ENCODE measurements at regions not wholly inside any gene's neighbourhood (a gene's known extent, or its start where the extent isn't known, plus 50 kb on each side); places are given as distances from the start of the nearest gene placed in this dataset.

DNA sequence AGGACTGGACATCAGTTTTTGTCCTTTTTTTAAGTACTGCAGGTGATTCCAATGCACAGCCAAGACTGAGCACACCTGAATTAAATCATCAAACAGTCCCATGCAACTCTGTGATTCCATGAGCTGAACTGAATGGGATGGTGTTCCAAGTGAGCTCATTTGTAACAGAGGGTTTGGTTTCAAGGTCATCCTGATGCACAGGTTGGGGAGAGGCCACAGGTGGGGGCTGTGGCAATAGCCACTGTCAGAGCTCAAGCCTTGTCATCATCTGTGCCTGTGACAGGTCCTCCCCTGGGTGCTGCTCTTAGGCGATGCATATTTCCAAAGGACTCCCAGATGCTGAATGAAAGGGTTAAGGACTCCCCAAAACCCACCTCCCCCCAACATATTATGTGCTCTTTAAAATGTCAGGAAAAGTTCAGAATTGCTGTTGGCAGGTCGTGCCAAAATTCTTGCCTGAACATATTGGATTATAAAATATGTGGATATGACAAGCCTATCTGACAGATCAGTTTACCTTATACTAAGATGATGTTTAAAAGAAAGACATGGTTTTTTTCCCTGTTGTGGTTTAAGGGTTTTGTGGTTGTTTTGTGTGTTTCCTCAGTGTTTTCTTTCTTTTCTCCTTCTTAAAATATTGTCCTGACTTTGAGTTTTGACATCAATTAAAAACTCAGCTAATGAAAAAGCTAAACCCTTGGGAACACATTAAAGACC is 263.5 kb upstream of the SIX2 start:
- Mint-ChIP-seq H3K27ac (ENCODE audit: unreplicated experiment) (no peak overlapping the region), H3K27me3 (ENCODE audit: unreplicated experiment) (peaks cover 2% of the 10 kb centered on the region), H3K9me3 (ENCODE audit: unreplicated experiment) (peaks cover 4% of the 10 kb centered on the region), H3K36me3 (ENCODE audit: unreplicated experiment) (no peaks in the 10 kb centered on the region), H3K4me3 (ENCODE audit: unreplicated experiment) (no peak overlapping the region), H3K4me1 (ENCODE audit: low read depth, unreplicated experiment) (peaks cover 16% of the 10 kb centered on the region)
- TF ChIP-seq, protein P1, sequence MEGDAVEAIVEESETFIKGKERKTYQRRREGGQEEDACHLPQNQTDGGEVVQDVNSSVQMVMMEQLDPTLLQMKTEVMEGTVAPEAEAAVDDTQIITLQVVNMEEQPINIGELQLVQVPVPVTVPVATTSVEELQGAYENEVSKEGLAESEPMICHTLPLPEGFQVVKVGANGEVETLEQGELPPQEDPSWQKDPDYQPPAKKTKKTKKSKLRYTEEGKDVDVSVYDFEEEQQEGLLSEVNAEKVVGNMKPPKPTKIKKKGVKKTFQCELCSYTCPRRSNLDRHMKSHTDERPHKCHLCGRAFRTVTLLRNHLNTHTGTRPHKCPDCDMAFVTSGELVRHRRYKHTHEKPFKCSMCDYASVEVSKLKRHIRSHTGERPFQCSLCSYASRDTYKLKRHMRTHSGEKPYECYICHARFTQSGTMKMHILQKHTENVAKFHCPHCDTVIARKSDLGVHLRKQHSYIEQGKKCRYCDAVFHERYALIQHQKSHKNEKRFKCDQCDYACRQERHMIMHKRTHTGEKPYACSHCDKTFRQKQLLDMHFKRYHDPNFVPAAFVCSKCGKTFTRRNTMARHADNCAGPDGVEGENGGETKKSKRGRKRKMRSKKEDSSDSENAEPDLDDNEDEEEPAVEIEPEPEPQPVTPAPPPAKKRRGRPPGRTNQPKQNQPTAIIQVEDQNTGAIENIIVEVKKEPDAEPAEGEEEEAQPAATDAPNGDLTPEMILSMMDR (IDR thresholded peaks at IDR 0.05; ENCODE audit: partially characterized antibody, unreplicated experiment) = no peak
- no peak for DNase-seq

DNA sequence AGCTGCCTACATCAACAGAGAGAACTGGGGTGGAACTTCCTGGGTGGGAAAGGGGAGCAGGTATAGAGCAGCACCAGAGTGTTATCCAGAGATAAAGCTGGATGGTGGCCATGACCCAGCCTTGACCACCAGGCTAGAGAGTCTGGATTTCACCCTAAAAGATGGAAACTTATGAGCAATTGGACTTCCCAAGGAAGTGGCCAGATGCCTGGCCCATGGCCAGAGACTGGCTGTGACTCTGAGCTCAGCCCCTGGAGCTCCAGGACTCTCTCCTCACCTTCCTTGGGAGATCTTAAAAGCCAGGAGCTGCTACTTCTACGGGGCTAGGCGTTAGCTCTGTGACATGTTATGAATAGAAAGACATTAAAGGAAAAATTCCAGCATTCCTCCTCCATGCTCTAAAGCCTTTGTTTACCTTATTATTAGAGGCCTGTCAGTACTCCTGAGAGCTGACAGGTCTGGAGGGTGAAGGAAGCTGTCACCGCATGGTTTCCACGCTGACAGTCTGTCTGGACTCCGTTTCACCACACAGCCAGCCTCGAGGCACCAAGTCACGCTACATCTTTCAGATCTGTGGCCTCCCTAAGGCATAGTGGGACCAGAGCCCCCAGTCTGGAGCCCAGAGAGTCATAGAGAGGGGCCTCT is 260.0 kb upstream of the SIX2 start:
- Mint-ChIP-seq H3K27me3 (ENCODE audit: unreplicated experiment) (peaks cover 2% of the 10 kb centered on the region), H3K4me3 (ENCODE audit: unreplicated experiment) (no peak overlapping the region), H3K9me3 (ENCODE audit: unreplicated experiment) (peaks cover 4% of the 10 kb centered on the region), H3K36me3 (ENCODE audit: unreplicated experiment) (peaks cover 7% of the 10 kb centered on the region), H3K27ac (ENCODE audit: unreplicated experiment) (no peak overlapping the region), H3K4me1 (ENCODE audit: low read depth, unreplicated experiment) (peaks cover 8% of the 10 kb centered on the region)
- TF ChIP-seq, protein P1 (IDR thresholded peaks at IDR 0.05; ENCODE audit: partially characterized antibody, unreplicated experiment) = no peak
- DNase-seq = no peak

DNA sequence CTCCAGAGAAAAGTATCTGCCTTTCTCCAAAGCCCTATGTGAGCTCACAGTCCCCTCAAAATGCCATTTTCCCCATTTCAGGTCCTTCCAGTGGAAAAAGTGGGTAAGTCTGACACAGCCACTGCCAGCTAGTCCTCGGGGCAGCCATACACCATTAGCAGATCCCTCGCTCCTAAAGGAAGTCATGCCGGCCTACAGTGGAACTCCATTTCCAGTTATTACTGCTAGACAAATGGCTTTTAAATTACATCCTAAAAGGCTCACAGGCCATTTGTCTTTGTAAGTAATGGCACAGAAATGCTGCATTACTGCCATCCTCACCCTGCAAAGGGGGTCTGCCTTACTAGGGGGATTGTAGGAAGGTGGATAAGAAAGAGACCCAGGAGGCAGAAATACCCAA is 259.4 kb upstream of the SIX2 start:
- DNase-seq = no peak

DNA sequence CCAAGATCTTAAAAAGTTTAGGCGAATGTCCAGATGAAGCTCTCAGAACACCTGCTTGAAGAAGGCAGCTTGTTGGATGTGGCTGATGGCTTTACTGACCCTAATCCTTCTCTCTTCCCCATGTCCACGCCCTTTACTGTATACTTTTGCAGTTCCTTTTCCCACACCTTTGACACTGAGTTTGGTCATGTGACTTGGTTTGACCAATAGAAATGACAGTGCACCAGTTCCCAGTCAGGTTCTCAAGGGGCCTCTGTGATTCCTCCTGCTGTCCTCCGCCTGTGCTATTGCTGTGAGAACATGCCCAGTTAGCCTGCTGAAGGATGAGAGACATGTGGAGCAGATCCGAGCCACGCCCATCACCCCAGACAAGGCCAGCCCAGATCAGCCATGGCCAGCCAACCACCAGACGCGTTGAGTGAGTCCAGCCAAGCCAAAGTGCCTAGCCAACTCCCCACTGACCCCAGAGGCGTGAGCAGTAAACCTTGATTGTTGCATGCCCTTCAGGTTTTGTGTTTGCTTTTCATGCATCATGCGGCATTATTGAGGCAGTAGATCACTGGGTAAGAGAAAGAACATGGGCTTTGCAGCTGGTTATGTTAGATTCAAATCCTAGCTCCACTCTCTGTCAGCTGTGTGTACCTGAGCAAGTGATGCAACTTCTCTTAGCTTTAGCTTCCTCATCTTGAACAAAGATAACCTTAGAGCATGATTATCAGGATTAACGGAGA is 258.0 kb upstream of the SIX2 start:
- TF ChIP-seq, protein P1 (IDR thresholded peaks at IDR 0.05; ENCODE audit: partially characterized antibody, unreplicated experiment) = no peak
- DNase-seq = no peak
- H3K27ac Mint-ChIP-seq (ENCODE audit: unreplicated experiment) = no peak overlapping the region
- peaks cover 7% of the 10 kb centered on the region for H3K36me3 Mint-ChIP-seq (ENCODE audit: unreplicated experiment)
- H3K9me3 Mint-ChIP-seq (ENCODE audit: unreplicated experiment) = peaks cover 8% of the 10 kb centered on the region
- peaks cover 15% of the 10 kb centered on the region for H3K4me1 Mint-ChIP-seq (ENCODE audit: low read depth, unreplicated experiment)
- no peak overlapping the region for H3K4me3 Mint-ChIP-seq (ENCODE audit: unreplicated experiment)
- no peaks in the 10 kb centered on the region for H3K27me3 Mint-ChIP-seq (ENCODE audit: unreplicated experiment)

More for the DNA sequence above, 259.4 kb upstream of the SIX2 start:
- H3K4me1 Mint-ChIP-seq (ENCODE audit: low read depth, unreplicated experiment) = peaks cover 6% of the 10 kb centered on the region
- peaks cover 7% of the 10 kb centered on the region for H3K36me3 Mint-ChIP-seq (ENCODE audit: unreplicated experiment)
- peaks cover 4% of the 10 kb centered on the region for H3K9me3 Mint-ChIP-seq (ENCODE audit: unreplicated experiment)
- H3K4me3 Mint-ChIP-seq (ENCODE audit: unreplicated experiment) = no peak overlapping the region
- TF ChIP-seq, protein P1 (IDR thresholded peaks at IDR 0.05; ENCODE audit: partially characterized antibody, unreplicated experiment) = no peak
- peaks cover 2% of the 10 kb centered on the region for H3K27me3 Mint-ChIP-seq (ENCODE audit: unreplicated experiment)
- no peak overlapping the region for H3K27ac Mint-ChIP-seq (ENCODE audit: unreplicated experiment)
